ENCODE measurements at regions not wholly inside any gene's neighbourhood (a gene's known extent, or its start where the extent isn't known, plus 50 kb on each side); places are given as distances from the start of the nearest gene placed in this dataset.

DNA sequence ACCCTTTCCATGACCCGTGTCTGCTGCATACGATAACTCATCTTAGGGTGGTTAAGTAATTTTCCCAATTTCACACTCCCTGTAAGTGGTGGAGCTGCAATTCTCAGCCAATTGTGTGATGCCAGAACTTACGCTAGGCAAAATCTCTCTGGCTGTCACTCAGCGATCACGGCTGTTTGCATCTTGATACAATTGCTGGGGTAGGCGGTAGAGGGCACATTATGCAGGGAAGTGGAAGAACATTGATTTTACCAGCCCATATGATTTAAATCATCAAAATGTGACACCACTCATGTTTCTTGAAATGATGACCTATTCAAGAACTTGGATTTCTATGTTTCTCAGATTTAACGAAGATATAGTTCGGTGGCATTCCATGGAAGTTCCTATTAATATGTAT is 108.7 kb upstream of the ADARB2 start:
- DNase-seq = no peak

DNA sequence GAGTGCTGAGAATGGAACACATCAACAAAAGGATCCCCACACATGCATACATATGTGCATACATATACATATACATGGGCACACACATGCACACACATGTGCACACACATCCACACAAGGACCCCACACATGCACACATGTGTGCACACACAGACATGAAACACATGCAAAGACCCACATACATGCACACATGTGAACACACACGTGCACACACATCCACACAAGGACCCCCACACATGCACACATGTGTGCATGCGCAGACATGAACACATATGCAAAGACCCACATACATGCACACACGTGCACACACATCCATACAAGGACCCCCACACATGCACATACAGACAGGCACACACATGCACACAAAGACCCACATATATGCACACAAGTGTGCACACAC is 104.4 kb upstream of the ADARB2 start:
- DNase-seq = no peak

DNA sequence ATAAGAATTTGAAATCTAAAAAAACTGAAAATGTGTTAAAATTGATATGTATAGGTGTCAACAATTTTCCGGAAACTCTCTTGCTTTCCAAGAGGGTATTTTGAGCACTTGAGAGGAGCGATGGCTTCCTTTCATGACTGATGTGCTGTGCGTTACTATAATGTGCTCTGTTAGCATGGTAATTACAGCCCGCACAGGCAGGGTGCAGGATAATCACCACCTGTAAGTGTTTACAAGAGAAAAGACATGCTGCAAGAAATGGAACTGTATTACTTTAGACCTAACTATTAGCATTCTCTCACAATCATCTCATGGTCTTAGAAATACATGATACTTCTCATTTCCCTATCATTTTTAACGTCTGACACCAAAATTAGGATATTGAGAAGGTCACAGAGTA is 92.4 kb upstream of the ADARB2 start:
- DNase-seq = no peak

DNA sequence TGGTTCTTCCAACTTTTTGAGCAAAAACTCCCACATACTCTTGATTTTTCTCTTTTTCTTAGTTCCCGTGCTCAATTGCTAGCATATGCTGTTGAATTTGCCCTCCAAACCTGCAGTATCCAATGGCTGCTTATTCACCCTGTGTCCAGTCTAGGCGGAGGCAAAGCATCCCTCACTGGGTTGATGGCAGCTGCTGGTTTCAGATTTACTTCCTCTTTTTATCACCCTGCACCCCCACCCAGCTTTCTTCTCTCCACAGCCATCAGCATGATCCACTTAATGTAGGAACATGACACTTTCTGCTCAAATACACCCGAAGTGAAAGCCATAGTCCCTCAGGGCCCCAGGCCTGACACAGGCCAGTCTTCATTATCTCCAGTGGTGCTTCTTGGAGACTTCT is 87.6 kb upstream of the ADARB2 start:
- DNase-seq = no peak

DNA sequence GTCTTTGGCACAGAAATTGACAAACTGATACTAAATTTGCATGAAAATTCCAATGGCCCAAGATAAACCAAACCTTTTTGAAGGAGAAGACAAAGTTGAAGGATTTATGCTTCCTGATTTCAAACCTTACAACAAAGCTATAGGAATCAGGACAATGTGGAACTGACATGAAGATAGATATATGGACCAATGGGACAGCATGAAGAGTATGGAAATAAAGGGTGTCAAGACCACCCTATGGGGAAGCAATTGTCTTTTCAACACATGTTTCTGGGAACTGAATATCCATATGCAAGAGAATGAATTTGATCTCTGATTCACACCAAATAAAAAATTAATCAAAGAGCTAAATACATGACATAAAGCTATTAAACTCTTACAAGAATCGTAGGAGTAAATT is 77.2 kb upstream of the ADARB2 start:
- DNase-seq = no peak

DNA sequence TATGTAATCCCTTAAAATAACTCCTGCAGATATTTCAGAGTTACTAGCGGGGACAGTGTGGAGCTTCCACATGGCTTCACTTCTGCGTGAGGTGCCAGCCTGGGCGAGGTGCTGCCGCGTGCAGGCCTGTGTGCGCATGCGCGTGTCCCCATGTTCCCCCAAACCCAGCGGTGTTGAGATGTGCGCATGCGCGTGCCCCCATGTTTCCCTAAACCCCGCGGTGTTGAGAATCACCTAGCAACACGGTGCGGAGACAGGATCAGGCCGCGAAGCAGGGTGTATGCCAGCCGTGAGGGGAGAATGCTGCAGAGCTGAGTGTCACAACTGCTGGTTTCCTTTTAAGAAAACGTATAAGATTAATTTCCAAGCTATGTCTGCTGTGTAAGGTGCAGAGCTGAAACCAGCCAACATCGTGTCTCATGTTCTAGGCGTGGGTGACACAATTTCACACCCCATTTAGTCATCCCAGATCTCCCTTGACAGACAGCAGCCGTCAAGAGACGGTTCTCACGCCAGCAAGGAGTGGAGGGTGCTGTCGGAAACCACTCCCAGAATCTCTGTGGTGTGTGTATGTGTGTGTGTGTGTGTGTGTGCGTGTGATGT is 71.9 kb upstream of the ADARB2 start:
- no peak for DNase-seq

DNA sequence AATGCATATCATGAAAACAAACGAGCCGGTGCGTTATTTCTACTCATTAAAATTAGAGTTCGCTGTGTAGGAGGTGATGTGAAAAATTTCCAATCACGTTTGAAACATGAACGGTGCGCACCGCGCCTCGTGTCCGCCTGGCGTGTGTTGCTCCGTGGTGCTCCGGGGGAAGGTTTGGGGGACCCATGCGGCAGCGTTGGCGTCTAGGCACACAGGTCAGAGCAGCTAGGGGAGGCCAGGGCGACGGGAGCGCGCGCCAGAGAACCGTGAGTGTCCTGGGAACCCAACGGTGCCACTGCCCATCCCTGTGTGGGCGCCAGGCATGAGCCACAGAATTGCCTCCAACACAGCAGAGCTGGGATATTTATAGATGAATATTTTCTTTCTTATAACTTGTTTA is 70.6 kb upstream of the ADARB2 start:
- DNase-seq = no peak

DNA sequence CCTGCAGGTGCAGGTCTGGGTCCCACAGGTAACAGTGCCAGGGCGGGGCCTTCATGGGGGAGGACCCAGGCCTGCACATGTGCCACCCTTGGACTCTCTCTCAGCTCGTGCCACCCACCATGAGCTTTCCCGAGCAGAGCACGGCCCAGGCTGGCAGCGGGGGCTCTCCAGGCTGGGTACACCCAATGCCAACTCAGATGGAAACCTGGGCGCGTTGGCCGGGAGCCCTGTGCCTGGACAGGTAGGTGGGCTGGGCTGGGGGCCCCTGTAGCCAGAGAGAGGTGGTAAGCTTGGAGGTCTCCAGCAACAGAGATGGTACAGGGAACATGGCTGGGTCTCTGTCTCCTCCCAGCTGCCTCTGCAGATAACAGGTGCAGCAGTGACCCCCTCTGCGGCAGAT is 69.9 kb upstream of the ADARB2 start:
- DNase-seq = no peak

DNA sequence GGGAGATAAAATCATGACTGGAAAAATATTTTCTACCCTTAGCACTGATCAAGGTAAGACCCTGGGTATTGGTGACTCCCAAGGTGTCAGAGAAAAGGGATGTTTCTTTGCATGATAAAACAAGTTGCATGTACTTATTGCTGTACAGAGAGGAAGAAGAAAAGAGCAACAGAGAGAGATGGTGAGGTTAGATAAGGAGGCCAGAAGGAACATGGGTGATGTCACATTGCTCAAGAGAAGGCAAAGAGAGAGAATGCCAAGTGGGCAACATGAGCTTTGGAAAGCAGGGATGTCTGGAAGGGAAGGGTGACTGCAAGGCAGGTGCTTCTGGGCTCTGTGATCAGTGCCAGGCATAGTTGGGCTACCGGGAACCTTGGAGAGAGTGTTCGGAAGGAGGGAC is 65.1 kb upstream of the ADARB2 start:
- DNase-seq = no peak

DNA sequence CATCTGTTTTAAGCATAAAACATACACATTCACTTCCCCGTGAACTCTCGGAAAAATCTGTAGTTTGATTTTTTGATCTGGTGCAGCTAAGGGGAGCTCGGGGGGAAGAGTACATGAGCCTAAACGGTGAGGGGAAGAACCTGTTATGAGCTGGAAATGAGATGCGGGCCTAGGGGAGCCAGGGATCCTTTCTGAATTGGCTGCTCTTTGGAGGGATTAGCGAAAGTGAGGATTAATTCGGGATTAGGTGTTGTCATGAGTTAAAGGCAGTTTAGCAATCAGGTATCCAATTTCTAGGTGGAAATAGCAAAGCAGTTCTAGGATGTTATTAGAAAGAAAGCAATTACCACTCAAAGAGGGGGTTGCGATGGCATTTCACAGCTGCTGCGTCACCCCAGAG is 51.1 kb upstream of the ADARB2 start:
- DNase-seq = no peak
